Uterus (tissue), 2 donors: ENCODE measurements at regions not wholly inside any gene's neighbourhood (a gene's known extent, or its start where the extent isn't known, plus 50 kb on each side); places are given as distances from the start of the nearest gene placed in this dataset.

ENCODE experiments used
- CTCF ChIP-seq, 4 experiments: fragments of 200-600 bp in 2 of 4; fragments of 450-650 bp in 2 of 4; sonication (generic) in 2 of 4; IDR thresholded peaks; one replicate each; pipeline ENCODE4 v1.5.1; 2016 to 2019; ENCODE audit warnings: antibody characterized with exemption in 4 of 4, mild to moderate bottlenecking in 2 of 4, moderate library complexity in 1 of 4
- POLR2A ChIP-seq, 2 donors: fragments of 450-650 bp; IDR thresholded peaks; one replicate each; pipeline ENCODE4 v1.6.1; 2016; ENCODE audit warnings: antibody characterized with exemption in 2 of 2, mild to moderate bottlenecking in 1 of 2, moderate library complexity in 1 of 2

GRCh38 chr6:147874322-147874721 is 365.8 kb downstream of the SAMD5 start:
- TF ChIP-seq CTCF (IDR thresholded peaks at IDR 0.05) (no peak), POLR2A (IDR thresholded peaks at IDR 0.05) (no peak)
